HFF-Myc (cell line): ENCODE measurements at regions not wholly inside any gene's neighbourhood (a gene's known extent, or its start where the extent isn't known, plus 50 kb on each side); places are given as distances from the start of the nearest gene placed in this dataset.
"Not testable (repeated sequence)": the region's sequence is repeated elsewhere in the genome, so short reads cannot be mapped to it uniquely, and the experiment has no call there.

Experiments used
- DNase-seq: peaks from one replicate; pipeline ENCODE4 v3.0.0-alpha.2; 2011; ENCODE audit warnings: low read depth; ENCODE audit errors: extremely low read depth
- H3K4me3 ChIP-seq: replicated peaks from 2 replicates; pipeline ENCODE4 v1.5.1; 2011; ENCODE audit warnings: low read depth, mild to moderate bottlenecking, control low read depth, low read length
- TF ChIP-seq, protein P1 (sequence below): IDR thresholded peaks from 2 replicates; pipeline ENCODE4 v1.5.1; 2012; ENCODE audit warnings: mild to moderate bottlenecking, low read depth, low read length, control low read depth; ENCODE audit errors: missing control alignments

DNA sequence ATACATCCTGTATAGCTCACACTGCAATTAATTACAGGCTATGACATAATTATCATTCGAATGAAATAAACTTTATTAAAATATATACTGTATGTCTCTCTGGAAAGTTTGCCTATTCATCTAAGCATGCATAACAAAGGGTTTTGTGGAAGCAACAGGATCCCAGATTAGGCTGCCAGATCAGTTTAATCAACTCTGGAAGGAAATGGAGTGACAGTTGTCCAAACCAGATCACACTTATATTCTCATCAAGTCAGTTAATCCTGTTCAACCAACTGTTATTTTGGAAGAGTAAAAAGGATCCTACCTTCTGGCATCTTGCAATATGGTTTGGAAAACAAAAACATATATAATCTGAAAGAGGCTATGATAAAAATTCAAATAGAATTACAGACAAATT, 312.2 kb downstream of the FAT4 start:
- no peak overlapping the region for H3K4me3 ChIP-seq
- DNase-seq: no peak
- TF ChIP-seq, protein P1, sequence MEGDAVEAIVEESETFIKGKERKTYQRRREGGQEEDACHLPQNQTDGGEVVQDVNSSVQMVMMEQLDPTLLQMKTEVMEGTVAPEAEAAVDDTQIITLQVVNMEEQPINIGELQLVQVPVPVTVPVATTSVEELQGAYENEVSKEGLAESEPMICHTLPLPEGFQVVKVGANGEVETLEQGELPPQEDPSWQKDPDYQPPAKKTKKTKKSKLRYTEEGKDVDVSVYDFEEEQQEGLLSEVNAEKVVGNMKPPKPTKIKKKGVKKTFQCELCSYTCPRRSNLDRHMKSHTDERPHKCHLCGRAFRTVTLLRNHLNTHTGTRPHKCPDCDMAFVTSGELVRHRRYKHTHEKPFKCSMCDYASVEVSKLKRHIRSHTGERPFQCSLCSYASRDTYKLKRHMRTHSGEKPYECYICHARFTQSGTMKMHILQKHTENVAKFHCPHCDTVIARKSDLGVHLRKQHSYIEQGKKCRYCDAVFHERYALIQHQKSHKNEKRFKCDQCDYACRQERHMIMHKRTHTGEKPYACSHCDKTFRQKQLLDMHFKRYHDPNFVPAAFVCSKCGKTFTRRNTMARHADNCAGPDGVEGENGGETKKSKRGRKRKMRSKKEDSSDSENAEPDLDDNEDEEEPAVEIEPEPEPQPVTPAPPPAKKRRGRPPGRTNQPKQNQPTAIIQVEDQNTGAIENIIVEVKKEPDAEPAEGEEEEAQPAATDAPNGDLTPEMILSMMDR: no peak

DNA sequence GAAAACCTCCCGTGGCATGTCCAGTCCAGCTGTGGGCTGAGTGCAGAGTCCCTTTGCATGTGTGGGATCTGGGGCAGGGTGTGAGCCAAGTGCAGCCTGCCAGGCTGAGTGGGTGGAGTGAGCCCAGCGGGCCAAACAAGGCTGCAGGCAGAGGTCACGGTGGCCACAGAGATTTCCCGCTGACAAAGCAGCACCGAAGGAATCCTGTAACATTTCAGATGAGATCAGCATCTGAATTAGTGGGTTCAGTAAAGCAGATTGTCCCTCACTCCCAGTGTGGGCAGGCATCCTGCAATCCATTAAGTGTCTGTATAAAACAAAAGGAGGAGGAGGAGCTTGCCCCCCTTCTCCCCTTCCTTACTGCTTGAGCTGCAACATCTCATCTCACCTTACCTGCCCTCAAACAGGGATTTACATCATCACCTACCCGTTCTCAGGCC, 324.4 kb downstream of the FAT4 start:
- no peak for DNase-seq
- H3K4me3 ChIP-seq: no peak overlapping the region
- TF ChIP-seq, protein P1: no peak

DNA sequence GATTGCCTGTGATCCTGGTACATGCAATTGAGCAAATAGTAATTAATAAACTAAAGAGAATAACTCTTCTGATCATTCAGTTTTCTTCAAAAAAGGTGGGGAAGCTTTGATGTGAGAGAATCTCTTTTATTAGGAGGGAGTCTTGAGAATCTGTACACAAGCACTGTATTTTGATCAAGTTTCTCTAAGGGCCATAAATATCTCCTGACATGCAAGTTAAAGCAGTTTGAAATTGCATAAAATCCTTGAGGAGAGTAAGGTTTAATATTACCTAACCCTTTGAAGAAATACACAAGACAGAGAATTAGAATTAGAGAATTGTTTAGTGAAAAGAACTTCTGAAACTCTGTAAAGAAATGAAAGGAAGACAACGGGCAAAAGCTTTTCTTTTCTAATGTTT, 326.9 kb downstream of the FAT4 start:
- no peak for DNase-seq
- H3K4me3 ChIP-seq: no peak overlapping the region
- TF ChIP-seq, protein P1: no peak

DNA sequence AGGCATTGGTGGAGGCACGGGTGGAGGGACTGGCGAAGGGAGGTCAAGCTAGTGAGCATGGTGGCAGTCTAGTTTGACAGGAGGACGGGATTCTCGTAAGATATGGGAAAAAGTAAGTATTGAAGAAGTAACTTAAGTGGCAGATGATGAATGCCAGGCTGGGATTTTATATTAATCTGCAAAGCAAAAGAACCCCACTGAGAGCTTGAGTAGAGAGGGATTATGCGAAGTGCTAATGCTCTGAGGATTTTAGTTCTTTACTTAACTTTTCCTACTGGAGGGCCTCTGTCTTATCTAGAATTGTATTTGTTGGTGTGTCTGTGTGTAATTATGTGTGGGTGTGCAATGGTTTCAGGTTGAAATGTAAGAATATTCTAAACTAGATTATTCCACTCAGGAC, 327.9 kb downstream of the FAT4 start:
- TF ChIP-seq, protein P1: no peak
- DNase-seq: no peak
- no peak overlapping the region for H3K4me3 ChIP-seq

DNA sequence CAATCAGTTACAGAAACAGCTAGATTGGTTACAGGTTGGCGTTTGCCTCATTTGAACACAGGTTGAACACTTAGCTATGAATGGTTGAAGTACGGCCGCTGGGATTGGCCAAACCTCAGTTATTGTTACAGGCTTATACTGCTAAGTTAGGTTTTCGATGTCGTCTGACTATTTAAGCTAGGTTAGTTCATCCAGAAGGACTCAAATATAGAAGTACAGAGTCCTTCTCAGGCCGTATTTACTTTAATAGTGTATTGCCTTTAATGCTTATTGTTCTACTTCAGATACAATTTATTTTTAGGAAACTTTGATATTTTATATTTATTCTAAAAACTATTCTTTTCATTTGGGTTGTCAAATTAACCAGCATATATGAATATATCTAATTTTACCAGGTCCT, 334.7 kb downstream of the FAT4 start:
- H3K4me3 ChIP-seq: no peak overlapping the region
- TF ChIP-seq, protein P1: no peak
- no peak for DNase-seq

DNA sequence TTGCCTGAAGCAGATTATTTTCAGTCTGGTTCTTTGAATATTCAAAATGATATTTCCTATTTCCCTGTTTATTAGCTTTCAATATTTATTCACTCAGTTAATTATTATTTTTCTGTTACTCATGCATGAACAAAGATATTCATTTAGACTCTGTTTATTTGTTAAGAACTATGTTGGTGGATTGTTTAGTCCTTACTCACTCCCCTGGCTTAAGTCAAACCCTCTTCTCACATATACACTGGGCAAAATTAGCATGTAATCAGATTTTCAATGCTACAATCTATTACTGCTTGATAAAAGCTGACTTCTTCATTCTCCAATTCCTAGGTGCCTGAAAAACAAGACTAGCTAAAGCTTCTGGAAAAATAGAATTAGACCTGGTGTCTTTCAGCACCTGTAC, 335.8 kb downstream of the FAT4 start:
- no peak for DNase-seq
- TF ChIP-seq, protein P1: no peak
- no peak overlapping the region for H3K4me3 ChIP-seq

DNA sequence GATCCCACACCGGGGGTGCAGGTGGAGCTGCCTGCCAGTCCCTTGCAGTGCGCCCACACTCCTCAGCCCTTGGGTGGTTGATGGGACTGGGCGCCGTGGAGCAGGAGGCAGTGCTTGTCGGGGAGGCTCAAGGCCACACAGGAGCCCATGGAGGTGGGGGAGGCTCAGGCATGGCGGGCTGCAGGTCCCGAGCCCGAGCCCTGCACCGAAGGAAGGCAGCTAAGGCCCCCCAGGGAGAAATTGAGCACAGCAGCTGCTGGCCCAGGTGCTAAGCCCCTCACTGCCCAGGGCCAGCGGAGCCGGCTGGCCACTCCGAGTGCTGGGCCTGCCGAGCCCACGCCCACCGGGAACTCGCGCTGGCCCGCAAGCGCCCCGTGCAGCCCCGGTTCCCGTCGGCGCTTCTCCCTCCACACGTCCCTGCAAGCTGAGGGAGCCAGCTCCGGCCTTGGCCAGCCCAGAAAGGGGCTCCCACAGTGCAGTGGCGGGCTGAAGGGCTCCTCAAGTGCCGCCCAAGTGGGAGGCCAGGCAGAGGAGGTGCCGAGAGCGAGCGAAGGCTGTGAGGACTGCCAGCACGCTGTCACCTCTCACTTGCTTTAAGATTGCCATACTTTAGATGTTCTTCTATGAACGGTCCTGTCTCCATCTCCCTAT, 337.1 kb downstream of the FAT4 start:
- not testable (repeated sequence) for DNase-seq, H3K4me3 ChIP-seq
